Adrenal gland (tissue), 5 donors: ENCODE measurements at regions not wholly inside any gene's neighbourhood (a gene's known extent, or its start where the extent isn't known, plus 50 kb on each side); places are given as distances from the start of the nearest gene placed in this dataset.

Experiments
- CTCF ChIP-seq, 6 experiments: fragments of 450-650 bp in 4 of 6; fragments of 200-600 bp in 2 of 6; sonication (generic) in 1 of 6; IDR thresholded peaks; 1 replicate in 5 of 6; 2 replicates in 1 of 6; pipeline versions ENCODE4 v1.5.1 to v1.8.0; 2016 to 2021; ENCODE audit warnings: antibody characterized with exemption in 6 of 6, mild to moderate bottlenecking in 2 of 6, moderate library complexity in 1 of 6
- POLR2A ChIP-seq, 2 donors: fragments of 450-650 bp; IDR thresholded peaks; one replicate each; pipeline ENCODE4 v1.6.1; 2017; ENCODE audit warnings: antibody characterized with exemption in 2 of 2, mild to moderate bottlenecking in 2 of 2, moderate library complexity in 1 of 2
- donor health status: DM: no; HTN: no; CAD: no.

DNA sequence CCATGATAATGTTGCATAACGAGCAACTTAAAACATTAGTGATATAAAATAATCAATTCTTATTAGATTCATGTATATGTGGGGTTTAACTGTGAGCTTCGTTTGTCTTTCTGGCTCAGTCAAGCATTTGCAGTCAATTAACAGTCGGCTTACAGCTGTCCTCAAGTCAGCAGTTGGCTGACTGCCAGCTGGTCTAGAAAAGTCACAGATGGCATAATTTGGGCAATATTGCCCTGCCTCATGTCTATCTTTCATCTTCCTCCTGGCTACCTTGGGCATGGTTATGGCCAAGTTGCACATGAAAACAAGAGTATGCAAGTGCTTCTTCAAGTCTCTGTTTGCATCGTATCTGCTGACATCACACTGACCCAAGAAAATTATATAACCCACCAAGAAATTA, 186.1 kb upstream of the ZWINT start:
- TF ChIP-seq POLR2A (IDR thresholded peaks at IDR 0.05) (no peak), CTCF (IDR thresholded peaks at IDR 0.05) (no peak)
